Panc1 (cell line): ENCODE measurements at regions not wholly inside any gene's neighbourhood (a gene's known extent, or its start where the extent isn't known, plus 50 kb on each side); places are given as distances from the start of the nearest gene placed in this dataset.

Experiments
- ATAC-seq: fragments of 200-7000 bp; cut with Tn5 transposase; 2 replicates; pipeline ENCODE4 v1.9.1; 2020; ENCODE audit warnings: mild to moderate bottlenecking, moderate library complexity
- BruUV-seq: library from RNA; stranded (reverse); fragments of 400-500 nt; replicated peaks from 2 replicates; lab custom pipeline; 2021; lab: Mats Ljungman, UMichigan
- CTCF ChIA-PET: fragments of 300-600 bp; sonication (Branson Sonifier 250); formaldehyde crosslinking; loops from one replicate; lab custom pipeline; 2022; ENCODE audit warnings: antibody characterized with exemption; lab: Charles Lee
- POLR2A ChIA-PET: fragments of 300-600 bp; sonication (Branson Sonifier 250); formaldehyde crosslinking; loops from one replicate; lab custom pipeline; 2022; ENCODE audit warnings: antibody characterized with exemption; lab: Charles Lee
- DNase-seq: peaks from one replicate; pipeline ENCODE4 v3.0.0-alpha.2; 2010; ENCODE audit warnings: low read depth, low spot score
- H3K27ac ChIP-seq: 2 replicates; pipeline ENCODE4 v1.5.1; 2011; ENCODE audit warnings: mild to moderate bottlenecking, low read length, inconsistent platforms
- H3K27me3 ChIP-seq: fragments of 200-500 bp; sonication (Bioruptor generic); 2 replicates; pipeline ENCODE4 v1.6.0; 2014; ENCODE audit warnings: low read length, inconsistent platforms; ENCODE audit not compliant: control insufficient read depth, insufficient read depth
- H3K36me3 ChIP-seq: fragments of 200-500 bp; sonication (Bioruptor generic); 2 replicates; pipeline ENCODE4 v1.5.1; 2014; ENCODE audit warnings: inconsistent platforms, mild to moderate bottlenecking, low read length, moderate library complexity; ENCODE audit not compliant: control insufficient read depth, insufficient read depth
- H3K4me1 ChIP-seq: 2 replicates; pipeline ENCODE4 v1.5.1; 2011; ENCODE audit warnings: inconsistent platforms, mild to moderate bottlenecking, low read length, moderate library complexity; ENCODE audit not compliant: control insufficient read depth, insufficient read depth
- H3K4me3 ChIP-seq, 2 experiments: 2 replicates each; pipeline ENCODE4 v1.5.1; 2011 to 2012; ENCODE audit warnings: low read depth in 2 of 2, low read length in 2 of 2, mild to moderate bottlenecking in 2 of 2, inconsistent platforms in 1 of 2, moderate library complexity in 1 of 2
- H3K9me3 ChIP-seq: fragments of 200-500 bp; sonication (Bioruptor generic); 2 replicates; pipeline ENCODE4 v1.5.1; 2014; ENCODE audit warnings: low read depth, mild to moderate bottlenecking, inconsistent platforms, low read length, moderate library complexity; ENCODE audit not compliant: control insufficient read depth, insufficient read depth
- CTCF ChIP-seq: fragments of 450-650 bp; IDR thresholded peaks from 2 replicates; pipeline ENCODE4 v1.5.1; 2017; ENCODE audit warnings: mild to moderate bottlenecking
- POLR2AphosphoS5 ChIP-seq: IDR thresholded peaks from 2 replicates; pipeline ENCODE4 v1.6.1; 2012; ENCODE audit warnings: mild to moderate bottlenecking, low read depth, low read length, moderate library complexity
- REST ChIP-seq, 2 experiments: IDR thresholded peaks; 2 replicates each; pipeline ENCODE4 v1.6.1; 2011 to 2012; ENCODE audit warnings: low read depth in 2 of 2, control low read depth in 1 of 2, low read length in 1 of 2, mild to moderate bottlenecking in 1 of 2, moderate library complexity in 1 of 2; ENCODE audit not compliant: insufficient read depth in 1 of 2
- SIN3A ChIP-seq: IDR thresholded peaks from 2 replicates; pipeline ENCODE4 v1.6.1; 2012; ENCODE audit warnings: low read depth, mild to moderate bottlenecking, low read length, moderate library complexity, borderline replicate concordance; ENCODE audit not compliant: insufficient read depth
- TCF7L2 ChIP-seq: IDR thresholded peaks from 2 replicates; pipeline ENCODE4 v1.6.1; 2011; ENCODE audit warnings: mild to moderate bottlenecking, low read depth, low read length, inconsistent platforms
- in situ Hi-C: cut with HindIII; loops from 2 replicates; pipeline ENCODE4 v1.10.0; 2016; ENCODE audit warnings: low sequenced_read_pairs, low pct_unique_long_range_greater_than_20kb
- intact Hi-C: fragments of 100-400 bp; cut with micrococcal nuclease; formaldehyde crosslinking; loops from one replicate; pipeline ENCODE4 v1.10.0; 2022; ENCODE audit not compliant: unreplicated experiment

GRCh38 chr1:229851511-229851910, 215.5 kb upstream of the GALNT2 start:
- TF ChIP-seq SIN3A: no peak
- no peak for TF ChIP-seq TCF7L2
- no peak for TF ChIP-seq CTCF
- TF ChIP-seq REST (IDR thresholded peaks at IDR 0.05; ENCODE audit: insufficient read depth in 1 of 2, low read depth in 2 of 2, low read length in 1 of 2): no peak
- TF ChIP-seq POLR2AphosphoS5: no peak
- H3K27ac ChIP-seq: no peak overlapping the region
- no peaks in the 10 kb centered on the region for H3K36me3 ChIP-seq
- no TSS peak for BruUV-seq
- no peak for ATAC-seq
- POLR2A ChIA-PET: no interaction called here
- no peak for DNase-seq
- H3K4me3 ChIP-seq: no peak overlapping the region
- intact Hi-C loops: no loop called here
- no peaks in the 10 kb centered on the region for H3K9me3 ChIP-seq
- peaks cover 5% of the 10 kb centered on the region for H3K27me3 ChIP-seq
- H3K4me1 ChIP-seq: no peaks in the 10 kb centered on the region
- in situ Hi-C loops: no loop called here
- CTCF ChIA-PET: interaction anchor here (1.0 kb wide), 1 partner anchor 96 kb away, joined by 3 read pairs; no protein-coding TSS in a partner anchor

- Histone ChIP-seq H3K9me3 (no peaks in the 10 kb centered on the region), H3K27ac (no peak overlapping the region), H3K4me3 (no peak overlapping the region), H3K36me3 (no peaks in the 10 kb centered on the region), H3K4me1 (no peaks in the 10 kb centered on the region), H3K27me3 (peaks cover 3% of the 10 kb centered on the region)
- TF ChIP-seq REST (IDR thresholded peaks at IDR 0.05; ENCODE audit: insufficient read depth in 1 of 2, low read depth in 2 of 2, low read length in 1 of 2) (no peak), TCF7L2 (no peak), CTCF (no peak), SIN3A (no peak), POLR2AphosphoS5 (no peak)
- CTCF ChIA-PET: no interaction called here
- intact Hi-C loops (no loop called here), in situ Hi-C loops (no loop called here)
- no peak for ATAC-seq
- no TSS peak for BruUV-seq
- POLR2A ChIA-PET: no interaction called here
- no peak for DNase-seq
Measured at GRCh38 chr1:229853751-229854150, 213.3 kb upstream of the GALNT2 start.
